CD4-positive, alpha-beta T cell treated with Interleukin-15 for 4 hours (primary cell): ENCODE measurements at regions not wholly inside any gene's neighbourhood (a gene's known extent, or its start where the extent isn't known, plus 50 kb on each side); places are given as distances from the start of the nearest gene placed in this dataset.
"Not testable (repeated sequence)": the region's sequence is repeated elsewhere in the genome, so short reads cannot be mapped to it uniquely, and the experiment has no call there.

Source experiments
- DNase-seq: peaks from one replicate; pipeline ENCODE4 v3.0.0-alpha.2; 2020; ENCODE audit warnings: low spot score

DNA sequence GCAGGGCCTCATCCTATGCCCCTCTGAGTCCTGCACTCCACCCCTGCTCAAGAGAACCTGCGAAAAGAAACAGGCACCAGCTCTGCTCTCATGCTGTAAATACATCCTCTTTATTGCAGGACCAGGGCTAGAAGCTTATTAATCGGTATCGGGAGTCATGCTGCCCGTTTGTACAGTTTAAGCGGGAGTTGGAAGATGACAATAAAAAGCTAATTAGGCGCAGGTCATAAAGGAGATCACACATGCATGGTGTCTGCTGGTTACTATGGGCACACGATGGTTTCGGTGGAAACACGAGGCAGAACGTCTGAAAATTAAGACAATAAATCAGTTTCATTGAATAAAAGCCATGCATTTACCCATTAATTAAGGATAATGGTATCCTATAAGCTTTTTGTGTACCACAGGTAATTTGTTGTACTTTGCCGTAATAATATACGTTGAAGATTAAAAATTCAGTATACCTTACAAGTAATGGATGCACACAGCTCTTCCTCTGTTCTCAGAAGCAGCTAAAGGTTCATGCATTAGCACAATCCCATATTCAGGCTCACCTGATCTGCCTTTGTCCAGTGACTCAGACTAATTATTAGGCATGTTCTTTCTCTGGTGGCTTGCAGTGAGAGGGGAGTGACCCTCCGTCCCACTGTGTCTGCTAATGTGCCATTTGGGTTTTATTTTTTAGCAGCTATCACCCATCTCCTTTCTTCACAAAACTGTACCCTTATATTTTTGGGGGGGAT is 406.0 kb downstream of the TSHZ3 start:
- no peak for DNase-seq

GRCh38 chr19:30942636-30943035 is 406.6 kb downstream of the TSHZ3 start:
- no peak for DNase-seq

DNA sequence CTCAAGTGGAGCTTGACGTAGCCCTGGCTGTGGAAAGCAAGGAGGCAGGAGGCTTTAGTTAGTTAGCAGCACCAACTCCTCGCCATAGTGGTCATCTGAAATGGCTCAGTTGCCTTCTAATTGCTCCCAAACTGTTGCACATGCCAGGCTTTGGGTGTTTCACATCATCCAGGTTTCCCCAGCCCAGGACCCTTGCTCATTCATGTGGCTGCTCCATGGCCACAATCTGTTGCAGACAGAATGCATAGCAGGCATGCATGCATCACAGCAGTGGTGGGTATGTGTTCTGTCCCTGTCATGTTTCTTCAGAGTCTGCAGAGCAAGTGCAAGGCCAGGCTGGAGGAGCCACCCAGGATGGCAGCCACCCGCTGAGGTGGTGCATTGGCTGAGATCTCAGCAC is 407.6 kb downstream of the TSHZ3 start:
- no peak for DNase-seq

DNA sequence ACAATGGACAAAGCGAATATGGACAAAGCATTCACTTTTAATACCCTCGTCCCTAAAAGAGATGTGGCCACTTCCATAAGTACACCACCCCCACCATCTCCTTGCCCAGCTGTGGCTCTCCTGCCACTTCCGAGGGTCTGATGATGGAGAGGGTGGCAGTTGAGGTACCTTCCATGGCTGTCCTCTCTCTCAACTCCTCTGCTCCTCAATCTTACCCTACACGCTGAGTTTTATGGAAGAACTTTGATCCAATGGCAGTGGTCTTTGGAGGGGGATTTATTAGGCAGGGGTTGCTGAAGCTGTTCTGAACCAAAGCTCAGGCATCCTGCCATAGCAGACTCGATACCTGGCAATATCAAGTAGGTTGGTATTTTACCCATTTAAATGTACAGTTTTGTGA is 413.0 kb downstream of the TSHZ3 start:
- no peak for DNase-seq

GRCh38 chr19:30935146-30935545 is 414.1 kb downstream of the TSHZ3 start:
- DNase-seq: no peak

GRCh38 chr19:30933454-30933853 is 415.8 kb downstream of the TSHZ3 start:
- DNase-seq: not testable (repeated sequence)

DNA sequence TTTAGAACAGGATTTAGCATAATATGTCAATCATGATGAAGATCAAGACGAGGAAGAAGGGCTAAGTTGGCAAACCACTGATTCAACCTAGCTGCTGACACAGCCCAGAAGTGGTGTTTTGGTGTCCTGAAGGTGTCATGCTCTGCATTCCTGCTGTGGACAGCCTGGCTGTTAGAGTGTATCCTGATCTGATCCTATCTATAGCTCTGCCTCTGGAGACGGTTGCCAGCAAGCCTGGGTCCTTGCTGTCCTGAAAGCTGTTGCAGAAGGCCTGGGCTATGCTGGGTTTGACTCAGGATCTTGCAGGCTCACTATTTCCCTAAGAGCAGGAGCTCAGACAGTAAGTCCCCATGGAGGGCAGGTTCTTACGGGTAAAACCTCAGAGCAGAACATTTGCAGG is 416.4 kb downstream of the TSHZ3 start:
- no peak for DNase-seq

GRCh38 chr19:30930941-30931706 is 418.1 kb downstream of the TSHZ3 start:
- DNase-seq: no peak

GRCh38 chr19:30927705-30928104 is 421.5 kb downstream of the TSHZ3 start:
- no peak for DNase-seq

GRCh38 chr19:30924670-30925069 is 424.6 kb downstream of the TSHZ3 start:
- no peak for DNase-seq

DNA sequence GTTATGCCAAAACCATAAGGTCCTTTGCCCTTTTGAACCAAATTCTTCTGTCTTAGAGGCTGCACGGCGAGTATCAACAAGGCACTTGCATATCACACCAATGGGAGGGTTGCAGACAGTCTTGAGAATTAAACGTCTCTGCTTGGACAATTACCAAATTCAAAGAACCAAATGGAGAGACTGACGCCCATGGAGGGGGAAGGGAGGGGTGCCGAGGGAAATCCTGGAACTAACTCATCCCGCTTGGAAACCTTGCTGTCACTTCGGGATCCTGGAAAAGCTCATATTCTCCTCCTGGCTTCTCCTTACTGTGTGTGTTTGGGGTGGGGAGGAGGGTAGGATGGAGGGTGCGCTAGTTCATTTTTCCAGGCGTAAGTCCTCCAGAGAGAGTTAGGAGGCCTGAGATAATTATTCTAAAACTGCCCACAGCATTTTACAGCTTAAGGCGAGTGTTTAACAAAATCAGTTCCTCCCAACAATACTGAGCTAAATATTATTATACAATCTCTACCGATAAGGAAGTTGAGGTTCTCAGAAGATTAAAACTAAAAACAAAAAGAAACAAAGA is 425.1 kb downstream of the TSHZ3 start:
- DNase-seq: no peak

DNA sequence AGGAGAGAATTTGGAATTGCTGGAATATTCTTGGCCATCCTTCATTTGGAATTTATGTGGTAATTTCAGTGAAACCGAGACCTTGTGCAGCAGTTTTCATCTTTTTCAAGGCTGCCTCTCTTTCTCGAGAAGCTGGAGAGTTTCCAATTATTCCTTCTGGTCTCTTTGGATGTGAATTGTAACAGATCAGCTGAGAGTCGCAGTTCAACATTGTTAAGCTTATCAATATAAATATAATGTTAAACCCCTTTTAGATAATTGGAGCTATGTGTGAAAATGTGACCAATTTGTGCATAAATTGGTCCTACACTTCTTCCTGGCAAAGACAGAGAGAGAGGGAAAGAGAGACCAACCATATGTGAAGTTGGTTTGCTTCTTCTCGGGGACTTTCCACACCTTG is 425.6 kb downstream of the TSHZ3 start:
- DNase-seq: no peak

GRCh38 chr19:30923096-30923495 is 426.1 kb downstream of the TSHZ3 start:
- DNase-seq: no peak

- no peak for DNase-seq
These were observed 429.0 kb downstream of the TSHZ3 start for GRCh38 chr19:30920222-30920621.

DNA sequence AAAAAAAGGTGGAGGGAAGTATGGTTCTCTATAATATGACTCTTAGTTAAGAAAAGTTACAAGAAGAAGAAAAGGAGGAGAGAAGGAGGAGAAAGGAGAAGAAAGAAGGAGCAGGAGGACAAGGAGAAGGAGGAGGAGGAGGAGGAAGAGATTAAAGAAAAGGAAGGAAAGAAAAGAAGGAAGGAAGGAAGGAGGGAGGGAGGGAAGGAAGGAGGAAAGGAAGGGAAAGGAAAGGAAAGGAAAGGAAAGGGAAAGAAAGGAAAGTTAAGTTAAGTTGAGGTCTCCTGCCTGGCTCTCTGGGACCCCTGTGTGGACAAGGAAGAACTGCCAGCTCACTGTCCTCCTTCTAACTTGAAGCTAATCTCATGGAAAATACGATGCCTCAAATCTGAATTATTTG is 429.5 kb downstream of the TSHZ3 start:
- no peak for DNase-seq

GRCh38 chr19:30916238-30916637 is 433.0 kb downstream of the TSHZ3 start:
- no peak for DNase-seq

- DNase-seq: no peak
These were observed 437.7 kb downstream of the TSHZ3 start for GRCh38 chr19:30911491-30911890.

DNA sequence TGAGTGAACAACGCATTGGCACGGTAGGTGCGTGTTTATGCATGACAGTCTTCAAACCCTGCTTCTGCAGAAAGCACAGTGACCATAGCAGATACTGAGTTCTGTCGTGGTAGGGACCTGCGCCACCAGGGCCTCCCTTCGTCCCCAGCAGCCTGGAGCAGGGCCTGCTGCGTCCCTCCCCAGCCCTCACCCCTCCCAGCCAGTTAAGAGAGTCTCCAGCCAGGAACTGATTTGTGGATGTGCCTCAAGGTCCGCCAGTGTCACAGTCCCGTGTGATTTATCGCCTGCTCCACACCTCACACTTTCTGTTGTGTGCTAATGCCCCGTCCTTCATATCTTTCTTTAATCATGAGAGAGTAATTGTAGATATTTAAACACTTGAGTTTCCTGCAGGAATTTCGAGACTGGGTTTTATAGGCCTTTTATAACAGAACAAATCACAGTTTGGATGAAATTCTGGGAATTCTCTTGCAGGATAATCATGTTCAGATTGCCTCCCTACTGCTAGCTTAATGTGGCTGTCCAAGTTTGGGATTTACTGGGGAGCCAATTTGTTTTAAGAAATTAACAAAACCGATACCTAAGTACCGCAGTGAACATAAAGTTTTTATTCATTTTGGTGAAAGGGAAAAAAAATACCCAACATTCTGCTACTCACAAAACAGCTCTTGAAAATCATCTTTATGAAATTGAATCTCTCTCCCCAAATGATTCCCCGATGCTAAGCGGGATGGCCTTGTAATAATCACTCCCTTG is 438.6 kb downstream of the TSHZ3 start:
- no peak for DNase-seq

GRCh38 chr19:30909216-30909615 is 440.0 kb downstream of the TSHZ3 start:
- no peak for DNase-seq

- no peak for DNase-seq
These were observed 440.9 kb downstream of the TSHZ3 start for GRCh38 chr19:30908262-30908771.

DNA sequence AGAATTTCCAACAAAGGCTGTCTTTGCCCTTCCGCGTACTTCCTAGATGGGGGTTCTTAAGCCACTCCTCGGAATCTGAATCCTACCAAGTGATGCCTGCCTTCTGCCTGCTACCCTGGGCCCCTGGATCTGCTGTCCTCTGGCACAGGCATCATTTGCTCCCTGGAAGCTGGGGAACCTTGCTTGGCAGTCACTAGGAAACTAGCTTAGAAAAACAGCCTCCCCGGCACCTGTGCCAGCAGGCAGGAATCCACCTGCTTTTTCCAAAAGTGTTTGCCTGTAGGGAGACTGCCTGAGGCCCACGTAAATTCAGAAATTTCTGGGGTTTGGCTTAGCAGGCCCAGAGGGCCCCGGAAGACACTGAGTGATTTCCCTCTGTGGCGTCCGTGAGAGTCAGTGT is 442.4 kb downstream of the TSHZ3 start:
- DNase-seq: no peak

DNA sequence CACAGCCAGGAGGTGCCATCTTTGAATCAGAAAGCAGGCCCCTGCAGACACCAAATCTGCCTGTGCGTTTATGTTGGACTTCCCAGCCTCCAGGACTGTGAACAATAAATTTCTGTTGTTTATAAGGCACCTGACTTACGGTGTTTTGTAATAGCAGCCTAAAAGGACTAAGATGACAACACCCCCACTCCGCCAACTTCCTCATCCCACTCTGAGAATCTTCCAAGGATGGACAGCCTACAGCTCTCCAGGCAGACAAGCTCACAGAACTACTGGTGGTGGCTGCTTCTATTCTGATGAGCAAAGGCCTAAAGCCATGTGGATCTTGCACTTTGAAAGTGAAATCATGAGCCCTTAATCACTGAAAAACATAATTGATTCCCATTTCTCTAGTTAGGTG is 449.2 kb downstream of the TSHZ3 start:
- no peak for DNase-seq
